ENCODE measurements at regions not wholly inside any gene's neighbourhood (a gene's known extent, or its start where the extent isn't known, plus 50 kb on each side); places are given as distances from the start of the nearest gene placed in this dataset.
"Not testable (repeated sequence)": the region's sequence is repeated elsewhere in the genome, so short reads cannot be mapped to it uniquely, and the experiment has no call there.

GRCh38 chr10:50999163-50999562, 75.1 kb upstream of the PRKG1 start:
- DNase-seq, result no peak

- DNase-seq, result no peak
Observed at GRCh38 chr10:51000164-51000563, 74.1 kb upstream of the PRKG1 start.

GRCh38 chr10:51000976-51001375, 73.3 kb upstream of the PRKG1 start:
- no peak for DNase-seq

GRCh38 chr10:51001587-51001986, 72.7 kb upstream of the PRKG1 start:
- DNase-seq, result peak; percentile 49

GRCh38 chr10:51002469-51002868, 71.8 kb upstream of the PRKG1 start:
- no peak for DNase-seq

- DNase-seq, result no peak
Observed at GRCh38 chr10:51004776-51005175, 69.5 kb upstream of the PRKG1 start.

GRCh38 chr10:51005551-51005950, 68.7 kb upstream of the PRKG1 start:
- no peak for DNase-seq

GRCh38 chr10:51006686-51007085, 67.6 kb upstream of the PRKG1 start:
- no peak for DNase-seq

GRCh38 chr10:51007781-51008180, 66.5 kb upstream of the PRKG1 start:
- no peak for DNase-seq

- DNase-seq, result no peak
Observed at GRCh38 chr10:51008346-51008745, 65.9 kb upstream of the PRKG1 start.

- DNase-seq, result peak; percentile 53
Observed at GRCh38 chr10:51010977-51011376, 63.3 kb upstream of the PRKG1 start.

- no peak for DNase-seq
Observed at GRCh38 chr10:51012073-51012472, 62.2 kb upstream of the PRKG1 start.

- no peak for DNase-seq
Observed at GRCh38 chr10:51014680-51015389, 59.5 kb upstream of the PRKG1 start.

GRCh38 chr10:51015390-51015754, 58.9 kb upstream of the PRKG1 start:
- DNase-seq, result not testable (repeated sequence)

GRCh38 chr10:51020200-51020599, 54.1 kb upstream of the PRKG1 start:
- DNase-seq, result no peak

GRCh38 chr10:51022933-51023585, 51.2 kb upstream of the PRKG1 start:
- DNase-seq, result no peak

- no peak for DNase-seq
Observed at GRCh38 chr10:51023636-51024035, 50.7 kb upstream of the PRKG1 start.
